GM12864 (cell line): ENCODE measurements at regions not wholly inside any gene's neighbourhood (a gene's known extent, or its start where the extent isn't known, plus 50 kb on each side); places are given as distances from the start of the nearest gene placed in this dataset.

Experiments
- DNase-seq: peaks from one replicate; pipeline ENCODE4 v3.0.0-alpha.2; 2011; ENCODE audit warnings: low read depth
- H3K4me3 ChIP-seq: 2 replicates; pipeline ENCODE4 v1.5.1; 2011; ENCODE audit warnings: mild to moderate bottlenecking, low read depth, low read length, control low read depth
- TF ChIP-seq, protein P1 (sequence below): IDR thresholded peaks from 2 replicates; pipeline ENCODE4 v1.5.1; 2011; ENCODE audit warnings: low read depth, mild to moderate bottlenecking, moderate library complexity, low read length, control low read depth, inconsistent platforms; ENCODE audit errors: missing control alignments

DNA sequence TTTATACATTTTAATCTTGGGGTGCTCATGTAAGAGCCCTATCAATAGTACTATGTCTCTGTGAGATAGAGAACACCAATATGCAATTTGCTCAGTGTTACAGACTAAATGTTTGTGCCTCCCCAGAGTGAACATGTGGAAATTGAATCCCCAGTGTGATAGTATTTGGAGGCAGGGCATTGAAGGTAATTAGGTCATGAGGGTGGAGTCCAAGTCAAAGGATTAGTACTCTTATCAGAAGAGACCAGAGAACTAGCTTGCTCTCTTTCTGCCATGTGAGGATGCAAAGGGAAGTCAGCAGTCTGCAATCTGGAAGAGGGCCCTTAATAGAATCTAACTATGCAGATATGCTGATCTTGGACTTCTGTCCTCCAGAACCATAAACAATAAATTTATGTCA, 1317.0 kb downstream of the STIM2 start:
- no peak overlapping the region for H3K4me3 ChIP-seq
- DNase-seq, result no peak
- TF ChIP-seq, protein P1, sequence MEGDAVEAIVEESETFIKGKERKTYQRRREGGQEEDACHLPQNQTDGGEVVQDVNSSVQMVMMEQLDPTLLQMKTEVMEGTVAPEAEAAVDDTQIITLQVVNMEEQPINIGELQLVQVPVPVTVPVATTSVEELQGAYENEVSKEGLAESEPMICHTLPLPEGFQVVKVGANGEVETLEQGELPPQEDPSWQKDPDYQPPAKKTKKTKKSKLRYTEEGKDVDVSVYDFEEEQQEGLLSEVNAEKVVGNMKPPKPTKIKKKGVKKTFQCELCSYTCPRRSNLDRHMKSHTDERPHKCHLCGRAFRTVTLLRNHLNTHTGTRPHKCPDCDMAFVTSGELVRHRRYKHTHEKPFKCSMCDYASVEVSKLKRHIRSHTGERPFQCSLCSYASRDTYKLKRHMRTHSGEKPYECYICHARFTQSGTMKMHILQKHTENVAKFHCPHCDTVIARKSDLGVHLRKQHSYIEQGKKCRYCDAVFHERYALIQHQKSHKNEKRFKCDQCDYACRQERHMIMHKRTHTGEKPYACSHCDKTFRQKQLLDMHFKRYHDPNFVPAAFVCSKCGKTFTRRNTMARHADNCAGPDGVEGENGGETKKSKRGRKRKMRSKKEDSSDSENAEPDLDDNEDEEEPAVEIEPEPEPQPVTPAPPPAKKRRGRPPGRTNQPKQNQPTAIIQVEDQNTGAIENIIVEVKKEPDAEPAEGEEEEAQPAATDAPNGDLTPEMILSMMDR, result no peak

DNA sequence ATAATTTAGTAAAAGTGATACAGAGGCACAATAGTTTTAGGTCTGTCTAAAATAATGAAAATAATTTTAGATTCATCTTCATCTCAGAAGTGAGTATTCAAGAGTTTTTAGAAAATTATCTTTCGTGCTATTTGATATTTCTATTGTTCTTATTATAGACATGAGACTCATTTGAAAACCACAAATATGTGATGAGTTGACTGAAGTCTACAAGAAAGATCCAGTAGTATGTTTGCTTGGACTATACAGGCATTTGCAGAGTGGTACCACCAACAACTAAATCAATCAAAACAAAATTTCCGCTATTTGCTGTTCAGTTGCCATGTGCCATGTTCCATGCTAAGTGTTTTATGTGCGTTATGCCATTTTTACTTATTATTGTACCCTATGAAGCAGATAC, 1318.5 kb downstream of the STIM2 start:
- TF ChIP-seq, protein P1, result no peak
- no peak for DNase-seq
- no peak overlapping the region for H3K4me3 ChIP-seq

DNA sequence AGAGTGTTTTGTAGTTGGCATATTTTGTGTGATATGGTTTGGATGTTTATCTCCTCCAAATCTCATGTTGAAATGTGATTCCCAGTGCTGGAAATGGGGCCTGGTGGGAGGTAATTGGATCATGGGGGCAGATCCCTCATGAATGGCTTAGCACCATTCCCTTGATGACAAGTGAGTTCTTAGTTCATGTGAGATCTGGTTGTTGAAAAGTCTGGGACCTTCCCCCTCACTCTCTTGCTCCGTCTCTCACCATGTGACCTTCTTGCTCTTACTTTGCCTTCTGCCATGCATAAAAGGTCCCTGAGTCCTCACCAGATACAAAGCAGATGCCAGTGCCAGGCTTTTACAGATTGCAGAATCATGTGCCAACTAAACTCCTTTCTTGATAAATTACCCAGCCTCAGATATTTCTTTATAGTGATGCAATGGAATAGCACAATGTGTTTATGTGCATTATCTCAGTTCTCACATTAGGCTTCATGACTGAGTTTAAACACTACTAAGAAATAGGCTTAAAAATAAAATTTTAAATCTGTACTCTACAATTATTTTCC, 1348.8 kb downstream of the STIM2 start:
- H3K4me3 ChIP-seq, result no peak overlapping the region
- DNase-seq, result no peak
- TF ChIP-seq, protein P1, result no peak

- H3K4me3 ChIP-seq, result no peak overlapping the region
- TF ChIP-seq, protein P1, result no peak
- DNase-seq, result no peak
Observed at GRCh38 chr4:28211676-28212470, 1351.2 kb downstream of the STIM2 start.

DNA sequence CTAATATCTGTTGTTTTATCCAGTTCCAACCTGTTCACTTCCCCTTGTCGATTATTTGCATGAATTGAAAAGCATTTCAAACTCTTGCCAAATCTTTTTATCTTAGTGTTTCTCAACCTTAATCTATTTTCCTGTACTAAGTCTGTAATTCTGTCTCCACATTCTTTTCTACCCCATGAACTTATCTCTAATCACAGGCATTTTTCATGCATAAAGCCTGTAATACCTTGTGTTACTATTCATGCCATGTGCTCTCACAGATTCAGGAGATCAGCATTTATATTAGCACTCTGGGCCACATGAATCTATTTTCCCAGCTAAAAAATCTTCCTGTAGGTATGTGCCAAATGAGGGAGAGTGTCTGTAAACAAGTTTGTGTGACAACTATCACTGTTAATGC, 1360.9 kb downstream of the STIM2 start:
- no peak overlapping the region for H3K4me3 ChIP-seq
- DNase-seq, result no peak
- TF ChIP-seq, protein P1, result no peak

GRCh38 chr4:28225050-28225449, 1364.4 kb downstream of the STIM2 start:
- H3K4me3 ChIP-seq, result no peak overlapping the region
- no peak for DNase-seq

More at GRCh38 chr4:28225050-28225449, 1364.4 kb downstream of the STIM2 start:
- TF ChIP-seq, protein P1, result no peak
